ENCODE measurements at regions not wholly inside any gene's neighbourhood (a gene's known extent, or its start where the extent isn't known, plus 50 kb on each side); places are given as distances from the start of the nearest gene placed in this dataset.
"Not testable (repeated sequence)": the region's sequence is repeated elsewhere in the genome, so short reads cannot be mapped to it uniquely, and the experiment has no call there.

DNA sequence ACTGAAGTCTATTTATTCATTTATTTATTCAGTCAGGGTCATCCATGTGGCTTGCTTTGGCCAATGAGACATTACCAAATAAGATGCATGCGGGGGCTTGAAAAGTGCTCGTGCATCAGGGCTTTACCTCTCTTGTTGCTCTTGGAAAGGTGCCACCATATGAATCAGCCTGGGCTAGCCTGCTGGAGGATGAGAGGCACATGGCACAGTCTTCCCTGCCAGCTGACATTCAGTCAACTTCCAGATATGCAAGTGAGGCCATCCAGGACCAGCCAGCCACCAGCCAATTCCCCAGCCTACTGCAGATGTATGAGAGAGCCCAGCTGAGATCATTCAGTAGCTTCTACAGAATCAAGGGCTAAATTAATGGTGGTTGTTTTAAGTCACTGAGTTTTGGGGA lies 105.2 kb upstream of the RPH3A start:
- no peak overlapping the region for H3K4me2 ChIP-seq (ENCODE audit: low read length)
- no peaks in the 10 kb centered on the region for H3K9me3 ChIP-seq (ENCODE audit: low read length)
- no peak overlapping the region for H2AFZ ChIP-seq (ENCODE audit: low read depth, low read length)
- H3K9me2 ChIP-seq (ENCODE audit: insufficient read depth, low read length) = no peaks in the 10 kb centered on the region
- TF ChIP-seq SMC3 (conservative IDR thresholded peaks at IDR 0.05; ENCODE audit: poor library complexity) (no peak), RAD21 (conservative IDR thresholded peaks at IDR 0.05) (no peak), EP300 (conservative IDR thresholded peaks at IDR 0.05; ENCODE audit: poor library complexity, severe bottlenecking) (no peak), POLR2AphosphoS5 (IDR thresholded peaks at IDR 0.05) (no peak), MXI1 (conservative IDR thresholded peaks at IDR 0.05; ENCODE audit: poor library complexity, severe bottlenecking) (no peak), TAF1 (IDR thresholded peaks at IDR 0.05; ENCODE audit: low read depth) (no peak), EZH2 (IDR thresholded peaks at IDR 0.05; ENCODE audit: borderline replicate concordance, insufficient read depth, low read length, poor library complexity, severe bottlenecking) (no peak)
- TF ChIP-seq, protein P1, sequence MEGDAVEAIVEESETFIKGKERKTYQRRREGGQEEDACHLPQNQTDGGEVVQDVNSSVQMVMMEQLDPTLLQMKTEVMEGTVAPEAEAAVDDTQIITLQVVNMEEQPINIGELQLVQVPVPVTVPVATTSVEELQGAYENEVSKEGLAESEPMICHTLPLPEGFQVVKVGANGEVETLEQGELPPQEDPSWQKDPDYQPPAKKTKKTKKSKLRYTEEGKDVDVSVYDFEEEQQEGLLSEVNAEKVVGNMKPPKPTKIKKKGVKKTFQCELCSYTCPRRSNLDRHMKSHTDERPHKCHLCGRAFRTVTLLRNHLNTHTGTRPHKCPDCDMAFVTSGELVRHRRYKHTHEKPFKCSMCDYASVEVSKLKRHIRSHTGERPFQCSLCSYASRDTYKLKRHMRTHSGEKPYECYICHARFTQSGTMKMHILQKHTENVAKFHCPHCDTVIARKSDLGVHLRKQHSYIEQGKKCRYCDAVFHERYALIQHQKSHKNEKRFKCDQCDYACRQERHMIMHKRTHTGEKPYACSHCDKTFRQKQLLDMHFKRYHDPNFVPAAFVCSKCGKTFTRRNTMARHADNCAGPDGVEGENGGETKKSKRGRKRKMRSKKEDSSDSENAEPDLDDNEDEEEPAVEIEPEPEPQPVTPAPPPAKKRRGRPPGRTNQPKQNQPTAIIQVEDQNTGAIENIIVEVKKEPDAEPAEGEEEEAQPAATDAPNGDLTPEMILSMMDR (IDR thresholded peaks at IDR 0.05; ENCODE audit: poor library complexity, severe bottlenecking) = no peak
- TF ChIP-seq, protein P2, sequence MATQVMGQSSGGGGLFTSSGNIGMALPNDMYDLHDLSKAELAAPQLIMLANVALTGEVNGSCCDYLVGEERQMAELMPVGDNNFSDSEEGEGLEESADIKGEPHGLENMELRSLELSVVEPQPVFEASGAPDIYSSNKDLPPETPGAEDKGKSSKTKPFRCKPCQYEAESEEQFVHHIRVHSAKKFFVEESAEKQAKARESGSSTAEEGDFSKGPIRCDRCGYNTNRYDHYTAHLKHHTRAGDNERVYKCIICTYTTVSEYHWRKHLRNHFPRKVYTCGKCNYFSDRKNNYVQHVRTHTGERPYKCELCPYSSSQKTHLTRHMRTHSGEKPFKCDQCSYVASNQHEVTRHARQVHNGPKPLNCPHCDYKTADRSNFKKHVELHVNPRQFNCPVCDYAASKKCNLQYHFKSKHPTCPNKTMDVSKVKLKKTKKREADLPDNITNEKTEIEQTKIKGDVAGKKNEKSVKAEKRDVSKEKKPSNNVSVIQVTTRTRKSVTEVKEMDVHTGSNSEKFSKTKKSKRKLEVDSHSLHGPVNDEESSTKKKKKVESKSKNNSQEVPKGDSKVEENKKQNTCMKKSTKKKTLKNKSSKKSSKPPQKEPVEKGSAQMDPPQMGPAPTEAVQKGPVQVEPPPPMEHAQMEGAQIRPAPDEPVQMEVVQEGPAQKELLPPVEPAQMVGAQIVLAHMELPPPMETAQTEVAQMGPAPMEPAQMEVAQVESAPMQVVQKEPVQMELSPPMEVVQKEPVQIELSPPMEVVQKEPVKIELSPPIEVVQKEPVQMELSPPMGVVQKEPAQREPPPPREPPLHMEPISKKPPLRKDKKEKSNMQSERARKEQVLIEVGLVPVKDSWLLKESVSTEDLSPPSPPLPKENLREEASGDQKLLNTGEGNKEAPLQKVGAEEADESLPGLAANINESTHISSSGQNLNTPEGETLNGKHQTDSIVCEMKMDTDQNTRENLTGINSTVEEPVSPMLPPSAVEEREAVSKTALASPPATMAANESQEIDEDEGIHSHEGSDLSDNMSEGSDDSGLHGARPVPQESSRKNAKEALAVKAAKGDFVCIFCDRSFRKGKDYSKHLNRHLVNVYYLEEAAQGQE (IDR thresholded peaks at IDR 0.05; ENCODE audit: borderline replicate concordance) = no peak
- H3K36me3 ChIP-seq (ENCODE audit: insufficient read depth, low read length) = no peaks in the 10 kb centered on the region
- no peak overlapping the region for H3K27ac ChIP-seq (ENCODE audit: low read length)
- H3K4me3 ChIP-seq (ENCODE audit: low read length) = no peak overlapping the region
- H3F3A ChIP-seq (ENCODE audit: insufficient read depth, low read length, poor library complexity, severe bottlenecking) = no peaks in the 10 kb centered on the region
- no peaks in the 10 kb centered on the region for H3K79me2 ChIP-seq (replicated peaks; ENCODE audit: insufficient read depth, low read length)
- H3K9ac ChIP-seq (ENCODE audit: low read length) = no peak overlapping the region
- H4K20me1 ChIP-seq (ENCODE audit: insufficient read depth) = no peaks in the 10 kb centered on the region
- no peaks in the 10 kb centered on the region for H3K27me3 ChIP-seq (ENCODE audit: insufficient read depth, low read depth, low read length)

DNA sequence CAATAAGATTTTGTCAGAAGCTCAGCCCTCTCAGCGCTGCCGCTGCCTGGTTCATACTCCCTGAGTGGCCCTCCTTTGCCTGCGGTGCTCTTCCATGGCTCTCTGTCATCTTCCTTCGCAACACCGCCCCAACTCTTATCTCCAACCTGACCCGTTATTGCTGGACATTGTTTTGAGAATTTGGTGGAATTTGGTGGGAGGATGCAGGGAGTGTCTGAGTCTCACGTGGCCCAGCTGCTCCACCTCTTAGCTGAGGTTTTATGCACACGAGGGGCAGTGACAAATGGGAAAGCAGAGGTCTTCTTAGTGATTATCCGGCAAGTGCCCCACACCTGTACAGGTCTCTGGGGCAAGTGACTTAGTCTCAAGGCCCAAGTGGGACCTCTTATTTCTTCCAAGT lies 97.5 kb upstream of the RPH3A start:
- no peak overlapping the region for H3K27ac ChIP-seq (ENCODE audit: low read length)
- no peaks in the 10 kb centered on the region for H3F3A ChIP-seq (ENCODE audit: insufficient read depth, low read length, poor library complexity, severe bottlenecking)
- H3K9me2 ChIP-seq (ENCODE audit: insufficient read depth, low read length) = no peaks in the 10 kb centered on the region
- H3K9me3 ChIP-seq (ENCODE audit: low read length) = no peaks in the 10 kb centered on the region
- H3K79me2 ChIP-seq (replicated peaks; ENCODE audit: insufficient read depth, low read length) = no peaks in the 10 kb centered on the region
- no peaks in the 10 kb centered on the region for H3K27me3 ChIP-seq (ENCODE audit: insufficient read depth, low read depth, low read length)
- H3K36me3 ChIP-seq (ENCODE audit: insufficient read depth, low read length) = no peaks in the 10 kb centered on the region
- no peak overlapping the region for H3K4me2 ChIP-seq (ENCODE audit: low read length)
- no peak overlapping the region for H3K4me3 ChIP-seq (ENCODE audit: low read length)
- H2AFZ ChIP-seq (ENCODE audit: low read depth, low read length) = no peak overlapping the region
- H4K20me1 ChIP-seq (ENCODE audit: insufficient read depth) = no peaks in the 10 kb centered on the region
- no peak for TF ChIP-seq SMC3 (conservative IDR thresholded peaks at IDR 0.05; ENCODE audit: poor library complexity)
- no peak for TF ChIP-seq EP300 (conservative IDR thresholded peaks at IDR 0.05; ENCODE audit: poor library complexity, severe bottlenecking)
- TF ChIP-seq, protein P1 (IDR thresholded peaks at IDR 0.05; ENCODE audit: poor library complexity, severe bottlenecking) = no peak
- TF ChIP-seq, protein P2 (IDR thresholded peaks at IDR 0.05; ENCODE audit: borderline replicate concordance) = no peak
- no peak for TF ChIP-seq MXI1 (conservative IDR thresholded peaks at IDR 0.05; ENCODE audit: poor library complexity, severe bottlenecking)
- TF ChIP-seq EZH2 (IDR thresholded peaks at IDR 0.05; ENCODE audit: borderline replicate concordance, insufficient read depth, low read length, poor library complexity, severe bottlenecking) = no peak
- TF ChIP-seq TAF1 (IDR thresholded peaks at IDR 0.05; ENCODE audit: low read depth) = no peak
- TF ChIP-seq POLR2AphosphoS5 (IDR thresholded peaks at IDR 0.05) = no peak
- TF ChIP-seq RAD21 (conservative IDR thresholded peaks at IDR 0.05) = no peak
- no peak overlapping the region for H3K9ac ChIP-seq (ENCODE audit: low read length)

DNA sequence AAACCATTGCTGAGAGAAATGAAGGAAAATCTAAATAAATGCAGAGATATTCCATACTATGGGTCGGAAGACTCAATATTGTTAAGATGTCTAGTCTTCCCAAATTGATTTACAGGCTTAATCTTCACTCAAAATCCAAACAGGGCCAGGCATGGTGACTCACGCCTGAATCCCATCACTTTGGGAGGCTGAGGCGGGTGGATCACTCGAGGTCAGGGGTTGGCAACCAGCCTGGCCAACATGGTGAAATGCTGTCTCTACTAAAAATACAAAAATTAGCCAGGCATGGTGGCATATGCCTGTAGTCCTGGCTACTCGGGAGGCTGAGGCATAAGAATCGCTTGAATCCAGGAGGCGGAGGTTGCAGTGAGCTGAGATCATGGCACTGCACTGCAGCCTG lies 94.1 kb upstream of the RPH3A start:
- H3K9ac ChIP-seq (ENCODE audit: low read length); H3K27me3 ChIP-seq (ENCODE audit: insufficient read depth, low read depth, low read length); H3K4me2 ChIP-seq (ENCODE audit: low read length); H3K79me2 ChIP-seq (replicated peaks; ENCODE audit: insufficient read depth, low read length); H3K36me3 ChIP-seq (ENCODE audit: insufficient read depth, low read length); H3K9me2 ChIP-seq (ENCODE audit: insufficient read depth, low read length); H3K9me3 ChIP-seq (ENCODE audit: low read length); H3F3A ChIP-seq (ENCODE audit: insufficient read depth, low read length, poor library complexity, severe bottlenecking); H4K20me1 ChIP-seq (ENCODE audit: insufficient read depth); H3K27ac ChIP-seq (ENCODE audit: low read length); H3K4me3 ChIP-seq (ENCODE audit: low read length); H2AFZ ChIP-seq (ENCODE audit: low read depth, low read length): not testable (repeated sequence)
